HUDEP-2 (cell line): ENCODE measurements at regions not wholly inside any gene's neighbourhood (a gene's known extent, or its start where the extent isn't known, plus 50 kb on each side); places are given as distances from the start of the nearest gene placed in this dataset.

Experiments
- DNase-seq, 76 experiments: peaks; one replicate each; lab custom pipeline; 2025; ENCODE audit not compliant: unreplicated experiment in 76 of 76; lab: John Stamatoyannopoulos, UW

- DNase-seq = no peak
These were observed 233.0 kb downstream of the FAM76B start for GRCh38 chr11:95556342-95557163.

- no peak for DNase-seq
These were observed 233.6 kb downstream of the FAM76B start for GRCh38 chr11:95556011-95556341.

GRCh38 chr11:95554911-95555310 lies 234.7 kb downstream of the FAM76B start:
- no peak for DNase-seq

GRCh38 chr11:95549301-95549700 lies 240.3 kb downstream of the FAM76B start:
- DNase-seq = no peak

- DNase-seq = no peak
These were observed 241.2 kb downstream of the FAM76B start for GRCh38 chr11:95548416-95548815.

GRCh38 chr11:95547976-95548375 lies 241.6 kb downstream of the FAM76B start:
- no peak for DNase-seq

GRCh38 chr11:95547186-95547585 lies 242.4 kb downstream of the FAM76B start:
- DNase-seq = no peak

GRCh38 chr11:95545116-95545875 lies 244.3 kb downstream of the FAM76B start:
- no peak for DNase-seq

GRCh38 chr11:95544095-95544856 lies 245.3 kb downstream of the FAM76B start:
- DNase-seq = peak in 1 of 76 experiments; percentile 7

- peak in 22 of 76 experiments; percentile 3 to 45 (median 22) for DNase-seq
These were observed 246.6 kb downstream of the FAM76B start for GRCh38 chr11:95542868-95543551.

GRCh38 chr11:95541715-95542114 lies 247.9 kb downstream of the FAM76B start:
- no peak for DNase-seq

GRCh38 chr11:95536047-95536690 lies 253.4 kb downstream of the FAM76B start:
- no peak for DNase-seq

- DNase-seq = no peak
These were observed 254.8 kb downstream of the FAM76B start for GRCh38 chr11:95534809-95535208.

- no peak for DNase-seq
These were observed 255.4 kb downstream of the FAM76B start for GRCh38 chr11:95534226-95534625.

GRCh38 chr11:95531116-95531515 lies 258.5 kb downstream of the FAM76B start:
- DNase-seq = no peak

- DNase-seq = no peak
These were observed 265.1 kb downstream of the FAM76B start for GRCh38 chr11:95524314-95525036.

- DNase-seq = no peak
These were observed 266.7 kb downstream of the FAM76B start for GRCh38 chr11:95522874-95523273.

GRCh38 chr11:95521862-95522261 lies 267.7 kb downstream of the FAM76B start:
- no peak for DNase-seq

GRCh38 chr11:95521133-95521542 lies 268.4 kb downstream of the FAM76B start:
- no peak for DNase-seq
